Neural cell (in vitro differentiated cells): ENCODE measurements at regions not wholly inside any gene's neighbourhood (a gene's known extent, or its start where the extent isn't known, plus 50 kb on each side); places are given as distances from the start of the nearest gene placed in this dataset.

ENCODE experiments used
- H2AFZ ChIP-seq: fragments of 200-600, 300-800 bp; sonication (generic), shearing (Covaris generic); 2 replicates; pipeline ENCODE4 v1.6.0; 2014; ENCODE audit warnings: low read depth, mild to moderate bottlenecking, antibody characterized with exemption, low read length, moderate library complexity
- H3F3A ChIP-seq: fragments of 200-600 bp; shearing (Covaris generic); 2 replicates; pipeline ENCODE4 v1.6.1; 2016; ENCODE audit warnings: mild to moderate bottlenecking, moderate library complexity, mixed read lengths, antibody characterized with exemption, low read length; ENCODE audit not compliant: insufficient read depth, poor library complexity, severe bottlenecking
- H3K27ac ChIP-seq: fragments of 200-600, 300-800 bp; sonication (generic), shearing (Covaris generic); 2 replicates; pipeline ENCODE4 v1.5.1; 2014; ENCODE audit warnings: mild to moderate bottlenecking, low read length, moderate library complexity
- H3K27me3 ChIP-seq: fragments of 300-800, 200-600 bp; sonication (generic), shearing (Covaris generic); 2 replicates; pipeline ENCODE4 v1.6.0; 2014; ENCODE audit warnings: mild to moderate bottlenecking, low read depth, low read length, moderate library complexity; ENCODE audit not compliant: insufficient read depth
- H3K36me3 ChIP-seq: fragments of 300-800, 200-600 bp; sonication (generic), shearing (Covaris generic); 2 replicates; pipeline ENCODE4 v1.5.1; 2014; ENCODE audit warnings: mild to moderate bottlenecking, antibody characterized with exemption, low read length, moderate library complexity; ENCODE audit not compliant: insufficient read depth
- H3K4me2 ChIP-seq: fragments of 300-800, 200-600 bp; sonication (generic), shearing (Covaris generic); 2 replicates; pipeline ENCODE4 v1.6.0; 2014; ENCODE audit warnings: mild to moderate bottlenecking, low read length
- H3K4me3 ChIP-seq: fragments of 300-800, 200-600 bp; sonication (generic), shearing (Covaris generic); 2 replicates; pipeline ENCODE4 v1.5.1; 2014; ENCODE audit warnings: mild to moderate bottlenecking, low read length, moderate library complexity
- H3K79me2 ChIP-seq: fragments of 200-600 bp; shearing (Covaris generic); replicated peaks from 2 replicates; pipeline ENCODE4 v1.6.0; 2014; ENCODE audit warnings: mild to moderate bottlenecking, low read length, moderate library complexity; ENCODE audit not compliant: insufficient read depth
- H3K9ac ChIP-seq: fragments of 300-800, 200-600 bp; sonication (generic), shearing (Covaris generic); 2 replicates; pipeline ENCODE4 v1.6.1; 2016; ENCODE audit warnings: mild to moderate bottlenecking, low read length, mixed read lengths
- H3K9me2 ChIP-seq: fragments of 200-600 bp; shearing (Covaris generic); 2 replicates; pipeline ENCODE4 v1.6.1; 2016; ENCODE audit warnings: mild to moderate bottlenecking, low read length, mixed read lengths; ENCODE audit not compliant: insufficient read depth
- H3K9me3 ChIP-seq: fragments of 200-600, 300-800 bp; sonication (generic), shearing (Covaris generic); 2 replicates; pipeline ENCODE4 v1.6.1; 2016; ENCODE audit warnings: mild to moderate bottlenecking, mixed run types, low read length, moderate library complexity, mixed read lengths
- H4K20me1 ChIP-seq: fragments of 200-600 bp; shearing (Covaris generic); 2 replicates; pipeline ENCODE4 v1.6.1; 2016; ENCODE audit warnings: mild to moderate bottlenecking, mixed run types; ENCODE audit not compliant: insufficient read depth
- CTCF ChIP-seq: fragments of 450-650 bp; IDR thresholded peaks from 2 replicates; pipeline ENCODE4 v1.5.1; 2014; ENCODE audit warnings: antibody characterized with exemption, mild to moderate bottlenecking, moderate library complexity; ENCODE audit not compliant: poor library complexity, severe bottlenecking
- EP300 ChIP-seq: fragments of 450-650 bp; conservative IDR thresholded peaks from 2 replicates; pipeline ENCODE4 v1.6.1; 2014; ENCODE audit warnings: antibody characterized with exemption, mild to moderate bottlenecking, moderate library complexity; ENCODE audit not compliant: poor library complexity, severe bottlenecking
- EZH2 ChIP-seq: fragments of 200-600, 300-800 bp; shearing (Covaris generic), sonication (generic); IDR thresholded peaks from 2 replicates; pipeline ENCODE4 v1.6.1; 2014; ENCODE audit warnings: antibody characterized with exemption, low read length, borderline replicate concordance, mild to moderate bottlenecking; ENCODE audit not compliant: insufficient read depth, poor library complexity, severe bottlenecking
- MXI1 ChIP-seq: fragments of 450-650 bp; conservative IDR thresholded peaks from 2 replicates; pipeline ENCODE4 v1.6.1; 2014; ENCODE audit warnings: antibody characterized with exemption, mild to moderate bottlenecking; ENCODE audit not compliant: poor library complexity, severe bottlenecking
- POLR2AphosphoS5 ChIP-seq: IDR thresholded peaks from 2 replicates; pipeline ENCODE4 v1.6.1; 2012
- RAD21 ChIP-seq: fragments of 450-650 bp; conservative IDR thresholded peaks from 2 replicates; pipeline ENCODE4 v1.6.1; 2014; ENCODE audit warnings: antibody characterized with exemption, mild to moderate bottlenecking, moderate library complexity
- REST ChIP-seq: IDR thresholded peaks from 2 replicates; pipeline ENCODE4 v1.6.1; 2012; ENCODE audit warnings: borderline replicate concordance
- SMC3 ChIP-seq: fragments of 450-650 bp; conservative IDR thresholded peaks from 2 replicates; pipeline ENCODE4 v1.6.1; 2014; ENCODE audit warnings: antibody characterized with exemption, mild to moderate bottlenecking, moderate library complexity; ENCODE audit not compliant: poor library complexity
- TAF1 ChIP-seq: IDR thresholded peaks from 2 replicates; pipeline ENCODE4 v1.6.1; 2012; ENCODE audit warnings: low read depth

DNA sequence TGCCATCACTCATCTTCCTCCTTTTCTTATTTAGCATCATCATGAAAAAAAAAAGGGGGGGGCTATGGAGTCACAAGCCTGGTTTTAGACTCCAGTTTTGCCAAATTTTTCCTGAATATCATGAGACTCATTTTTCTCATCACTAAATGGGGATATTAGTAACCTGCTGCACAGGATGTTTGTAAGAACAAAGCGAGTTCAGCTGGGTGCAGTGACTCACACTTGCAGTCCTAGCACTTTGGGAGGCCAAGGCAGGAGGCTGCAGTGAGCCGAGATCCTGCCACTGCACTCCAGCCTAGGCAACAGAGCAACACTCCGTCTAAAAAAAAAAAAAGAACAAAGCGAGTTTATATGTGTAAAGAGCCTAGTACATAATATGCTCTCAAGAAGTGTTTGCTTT, 82.8 kb downstream of the TFAP2A start:
- no peak overlapping the region for H3K4me2 ChIP-seq
- no peak overlapping the region for H3K9ac ChIP-seq
- no peak overlapping the region for H2AFZ ChIP-seq
- H3K4me3 ChIP-seq = no peak overlapping the region
- no peaks in the 10 kb centered on the region for H3K9me2 ChIP-seq
- H3K36me3 ChIP-seq = no peaks in the 10 kb centered on the region
- no peak overlapping the region for H3K27ac ChIP-seq
- H3K9me3 ChIP-seq = no peaks in the 10 kb centered on the region
- TF ChIP-seq EP300 (no peak), CTCF (no peak), EZH2 (no peak), POLR2AphosphoS5 (no peak), RAD21 (no peak), SMC3 (no peak), MXI1 (no peak)
- H3K79me2 ChIP-seq = no peaks in the 10 kb centered on the region
- H3K27me3 ChIP-seq = no peaks in the 10 kb centered on the region
- no peaks in the 10 kb centered on the region for H4K20me1 ChIP-seq
- no peaks in the 10 kb centered on the region for H3F3A ChIP-seq

DNA sequence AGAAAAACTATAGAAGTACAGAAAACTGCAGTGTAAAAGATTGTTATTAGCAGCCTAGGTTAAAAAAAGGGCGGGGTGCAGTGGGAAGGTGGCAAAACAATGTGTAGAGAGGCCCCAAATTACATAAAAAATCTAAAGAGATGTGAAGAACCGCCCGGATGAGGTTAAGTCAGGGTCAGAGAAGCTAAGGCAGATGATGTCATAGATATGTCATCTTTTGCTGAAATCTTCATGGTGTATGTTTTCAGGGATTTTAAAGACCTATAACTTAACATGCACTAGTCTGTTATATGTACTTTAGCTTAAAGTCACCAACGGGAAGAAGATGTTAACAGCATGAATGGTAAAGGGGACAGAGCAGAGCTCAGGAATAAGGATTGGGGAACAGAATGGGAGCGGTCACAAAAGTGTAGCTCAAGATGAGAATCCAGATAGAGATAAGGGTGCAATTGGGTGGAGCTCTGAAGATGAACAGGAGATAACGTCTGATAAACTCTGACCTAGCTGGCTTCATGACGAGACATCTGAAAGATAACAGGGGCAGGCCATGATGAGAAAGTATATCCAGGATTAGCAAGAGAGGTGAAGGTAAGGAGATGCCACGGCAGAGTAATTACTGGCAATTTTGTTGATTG, 83.4 kb downstream of the TFAP2A start:
- H3F3A ChIP-seq = no peaks in the 10 kb centered on the region
- no peak overlapping the region for H2AFZ ChIP-seq
- no peak overlapping the region for H3K4me2 ChIP-seq
- no peaks in the 10 kb centered on the region for H3K9me2 ChIP-seq
- H3K36me3 ChIP-seq = no peaks in the 10 kb centered on the region
- H3K27me3 ChIP-seq = no peaks in the 10 kb centered on the region
- no peaks in the 10 kb centered on the region for H3K79me2 ChIP-seq
- no peak overlapping the region for H3K9ac ChIP-seq
- TF ChIP-seq TAF1 = no peak
- no peak for TF ChIP-seq POLR2AphosphoS5
- TF ChIP-seq RAD21 = no peak
- TF ChIP-seq SMC3 = no peak
- TF ChIP-seq MXI1 = no peak
- no peak for TF ChIP-seq REST
- no peak for TF ChIP-seq EZH2
- H4K20me1 ChIP-seq = no peaks in the 10 kb centered on the region
- H3K9me3 ChIP-seq = no peaks in the 10 kb centered on the region
- H3K27ac ChIP-seq = no peak overlapping the region
- no peak overlapping the region for H3K4me3 ChIP-seq
